Esophagus squamous epithelium (tissue), 4 donors: ENCODE measurements at regions not wholly inside any gene's neighbourhood (a gene's known extent, or its start where the extent isn't known, plus 50 kb on each side); places are given as distances from the start of the nearest gene placed in this dataset.

Source experiments
- POLR2A ChIP-seq, 4 donors: fragments of 450-650 bp; IDR thresholded peaks; one replicate each; pipeline ENCODE4 v1.6.1; 2017; ENCODE audit warnings: antibody characterized with exemption in 4 of 4, mild to moderate bottlenecking in 4 of 4, moderate library complexity in 3 of 4
- TF ChIP-seq, protein P1 (sequence below), 6 experiments: fragments of 450-650 bp in 4 of 6; fragments of 200-600 bp in 2 of 6; sonication (generic) in 2 of 6; IDR thresholded peaks; one replicate each; pipeline ENCODE4 v1.5.1; 2016 to 2019; ENCODE audit warnings: antibody characterized with exemption in 6 of 6, mild to moderate bottlenecking in 4 of 6, moderate library complexity in 4 of 6

- TF ChIP-seq, protein P1, sequence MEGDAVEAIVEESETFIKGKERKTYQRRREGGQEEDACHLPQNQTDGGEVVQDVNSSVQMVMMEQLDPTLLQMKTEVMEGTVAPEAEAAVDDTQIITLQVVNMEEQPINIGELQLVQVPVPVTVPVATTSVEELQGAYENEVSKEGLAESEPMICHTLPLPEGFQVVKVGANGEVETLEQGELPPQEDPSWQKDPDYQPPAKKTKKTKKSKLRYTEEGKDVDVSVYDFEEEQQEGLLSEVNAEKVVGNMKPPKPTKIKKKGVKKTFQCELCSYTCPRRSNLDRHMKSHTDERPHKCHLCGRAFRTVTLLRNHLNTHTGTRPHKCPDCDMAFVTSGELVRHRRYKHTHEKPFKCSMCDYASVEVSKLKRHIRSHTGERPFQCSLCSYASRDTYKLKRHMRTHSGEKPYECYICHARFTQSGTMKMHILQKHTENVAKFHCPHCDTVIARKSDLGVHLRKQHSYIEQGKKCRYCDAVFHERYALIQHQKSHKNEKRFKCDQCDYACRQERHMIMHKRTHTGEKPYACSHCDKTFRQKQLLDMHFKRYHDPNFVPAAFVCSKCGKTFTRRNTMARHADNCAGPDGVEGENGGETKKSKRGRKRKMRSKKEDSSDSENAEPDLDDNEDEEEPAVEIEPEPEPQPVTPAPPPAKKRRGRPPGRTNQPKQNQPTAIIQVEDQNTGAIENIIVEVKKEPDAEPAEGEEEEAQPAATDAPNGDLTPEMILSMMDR (IDR thresholded peaks at IDR 0.05): no peak
- TF ChIP-seq POLR2A (IDR thresholded peaks at IDR 0.05): no peak
Measured at GRCh38 chr4:12968345-12968744, 515.8 kb downstream of the RAB28 start.
